Panc1 (cell line): ENCODE measurements at regions not wholly inside any gene's neighbourhood (a gene's known extent, or its start where the extent isn't known, plus 50 kb on each side); places are given as distances from the start of the nearest gene placed in this dataset.

ENCODE experiments used
- CTCF ChIP-seq: fragments of 450-650 bp; IDR thresholded peaks from 2 replicates; pipeline ENCODE4 v1.5.1; 2017; ENCODE audit warnings: mild to moderate bottlenecking
- POLR2AphosphoS5 ChIP-seq: IDR thresholded peaks from 2 replicates; pipeline ENCODE4 v1.6.1; 2012; ENCODE audit warnings: mild to moderate bottlenecking, low read depth, low read length, moderate library complexity
- REST ChIP-seq, 2 experiments: IDR thresholded peaks; 2 replicates each; pipeline ENCODE4 v1.6.1; 2011 to 2012; ENCODE audit warnings: low read depth in 2 of 2, control low read depth in 1 of 2, low read length in 1 of 2, mild to moderate bottlenecking in 1 of 2, moderate library complexity in 1 of 2; ENCODE audit not compliant: insufficient read depth in 1 of 2

- TF ChIP-seq CTCF (no peak), POLR2AphosphoS5 (no peak), REST (IDR thresholded peaks at IDR 0.05; ENCODE audit: insufficient read depth in 1 of 2, low read depth in 2 of 2, low read length in 1 of 2) (no peak)
These were observed 660.5 kb downstream of the DOK5 start for GRCh38 chr20:55135923-55136322.
